SJSA1 (cell line): ENCODE measurements at regions not wholly inside any gene's neighbourhood (a gene's known extent, or its start where the extent isn't known, plus 50 kb on each side); places are given as distances from the start of the nearest gene placed in this dataset.

Experiments used
- DNase-seq, 2 experiments: peaks; one replicate each; pipeline ENCODE4 v3.0.0-alpha.2; 2015 to 2020; ENCODE audit warnings: low spot score in 2 of 2, low read depth in 1 of 2
- H3K27ac ChIP-seq: fragments of 250-450 bp; sonication (Bioruptor Pico); 2 replicates; pipeline ENCODE4 v1.5.1; 2020; ENCODE audit warnings: mild to moderate bottlenecking, moderate library complexity
- H3K27me3 ChIP-seq: fragments of 250-450 bp; sonication (Bioruptor Pico); replicated peaks from 2 replicates; pipeline ENCODE4 v1.5.1; 2020; ENCODE audit warnings: mild to moderate bottlenecking, moderate library complexity
- H3K36me3 ChIP-seq: fragments of 250-450 bp; sonication (Bioruptor Pico); 2 replicates; pipeline ENCODE4 v1.5.1; 2020; ENCODE audit warnings: mild to moderate bottlenecking
- H3K4me1 ChIP-seq: fragments of 250-450 bp; sonication (Bioruptor Pico); replicated peaks from 2 replicates; pipeline ENCODE4 v1.6.1; 2021; ENCODE audit warnings: mild to moderate bottlenecking
- H3K4me3 ChIP-seq: fragments of 250-450 bp; sonication (Bioruptor Pico); 2 replicates; pipeline ENCODE4 v1.5.1; 2020; ENCODE audit warnings: mild to moderate bottlenecking
- H3K9me3 ChIP-seq: fragments of 250-450 bp; sonication (Bioruptor Pico); replicated peaks from 2 replicates; pipeline ENCODE4 v1.5.1; 2020; ENCODE audit warnings: mild to moderate bottlenecking

DNA sequence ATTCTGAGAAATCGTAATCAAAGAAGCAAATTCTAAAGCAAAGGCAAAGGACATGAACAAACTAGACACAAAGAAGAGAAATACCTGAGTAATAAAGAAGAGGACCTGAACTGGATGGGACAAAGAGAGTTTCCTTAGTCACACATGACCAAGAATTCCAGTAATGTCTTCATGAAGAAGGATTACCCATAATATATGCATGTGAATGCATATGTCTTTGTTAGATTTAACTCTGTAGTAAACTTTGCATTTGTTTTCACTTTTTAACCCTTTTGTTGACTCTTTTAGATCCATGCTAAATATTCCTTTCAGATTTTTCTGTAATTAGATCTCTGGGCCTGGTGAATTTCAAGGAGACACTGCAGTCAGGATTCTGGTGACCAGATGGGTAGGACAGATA is 279.8 kb downstream of the ARRDC4 start:
- Histone ChIP-seq H3K9me3 (no peaks in the 10 kb centered on the region; the same call in 1 of the 2 replicates), H3K36me3 (no peaks in the 10 kb centered on the region), H3K4me1 (no peaks in the 10 kb centered on the region), H3K27ac (no peak overlapping the region), H3K4me3 (no peak overlapping the region), H3K27me3 (no peaks in the 10 kb centered on the region)
- DNase-seq: no peak

GRCh38 chr15:98241032-98241554 is 280.6 kb downstream of the ARRDC4 start:
- H3K27ac ChIP-seq: no peak overlapping the region
- no peak for DNase-seq

DNA sequence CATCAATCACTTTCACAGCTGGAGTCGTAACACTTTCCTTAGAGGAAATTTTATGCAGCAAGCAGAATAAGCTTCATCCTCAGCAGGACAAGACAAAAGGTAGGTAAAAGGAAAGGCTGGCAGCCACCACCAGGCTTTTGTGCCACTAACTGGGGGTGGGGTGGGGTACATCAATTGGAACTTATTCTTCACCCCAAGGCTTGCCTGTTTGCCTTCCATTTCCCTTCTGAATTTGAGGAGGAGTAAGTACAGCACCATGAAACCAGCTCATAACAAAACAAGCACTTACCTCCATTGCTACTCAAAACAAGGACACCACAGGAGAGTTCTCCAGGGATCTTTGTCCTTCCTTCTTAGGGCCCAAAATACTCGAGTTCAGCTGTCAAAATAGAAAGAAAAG is 296.8 kb downstream of the ARRDC4 start:
- no peaks in the 10 kb centered on the region for H3K9me3 ChIP-seq
- no peaks in the 10 kb centered on the region for H3K36me3 ChIP-seq
- DNase-seq: no peak
- H3K27me3 ChIP-seq: no peaks in the 10 kb centered on the region
- no peak overlapping the region for H3K4me3 ChIP-seq
- H3K27ac ChIP-seq: no peak overlapping the region
- H3K4me1 ChIP-seq: no peaks in the 10 kb centered on the region

More at GRCh38 chr15:98241032-98241554, 280.6 kb downstream of the ARRDC4 start:
- Histone ChIP-seq H3K4me3 (no peak overlapping the region), H3K36me3 (no peaks in the 10 kb centered on the region), H3K4me1 (no peaks in the 10 kb centered on the region), H3K9me3 (no peaks in the 10 kb centered on the region; the same call in 1 of the 2 replicates), H3K27me3 (no peaks in the 10 kb centered on the region)

- DNase-seq: no peak
- Histone ChIP-seq H3K27me3 (no peaks in the 10 kb centered on the region), H3K9me3 (no peaks in the 10 kb centered on the region), H3K36me3 (no peaks in the 10 kb centered on the region), H3K4me1 (no peaks in the 10 kb centered on the region), H3K4me3 (no peak overlapping the region), H3K27ac (no peak overlapping the region)
Measured at GRCh38 chr15:98263787-98264186, 303.3 kb downstream of the ARRDC4 start.

DNA sequence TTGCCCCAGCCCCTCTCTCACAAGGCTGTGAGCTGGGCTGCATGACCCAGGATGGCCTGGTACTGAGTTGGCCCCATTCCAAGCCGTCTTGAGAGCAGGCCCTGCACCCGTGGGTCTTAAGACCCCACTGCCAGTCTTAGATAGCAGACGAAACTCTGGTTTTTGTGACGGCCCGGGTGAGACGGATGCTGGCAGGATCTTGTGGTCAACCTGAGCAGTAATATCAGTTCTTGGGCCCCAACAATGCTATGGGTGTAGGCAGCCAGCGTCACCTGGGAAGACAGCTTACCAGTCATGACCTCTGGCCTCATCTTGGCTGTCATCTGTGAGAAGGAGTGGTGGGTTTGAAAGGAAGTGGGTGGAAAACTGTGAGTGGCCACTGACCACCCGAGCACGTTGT is 305.8 kb downstream of the ARRDC4 start:
- no peak overlapping the region for H3K27ac ChIP-seq
- no peaks in the 10 kb centered on the region for H3K27me3 ChIP-seq
- H3K4me3 ChIP-seq: no peak overlapping the region
- no peaks in the 10 kb centered on the region for H3K9me3 ChIP-seq
- H3K36me3 ChIP-seq: no peaks in the 10 kb centered on the region
- no peak for DNase-seq
- H3K4me1 ChIP-seq: no peaks in the 10 kb centered on the region

DNA sequence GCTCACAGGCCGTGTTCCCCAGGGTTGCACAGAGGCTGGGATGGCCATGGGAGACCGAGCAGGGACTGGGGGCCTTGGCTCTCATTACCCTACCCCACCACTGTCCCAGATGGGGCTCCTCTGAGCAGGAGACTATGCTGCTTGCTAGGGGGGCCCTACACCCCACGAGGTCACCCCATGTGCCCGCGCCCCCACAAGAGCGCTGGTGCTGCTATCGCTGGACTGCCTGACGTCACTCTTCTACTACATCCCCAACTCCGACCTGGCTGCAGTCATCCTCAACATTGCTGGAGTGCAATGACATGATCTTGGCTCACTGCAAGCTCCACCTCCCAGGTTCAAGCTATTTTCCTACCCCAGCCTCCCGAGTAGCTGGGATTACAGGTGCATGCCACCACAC is 307.7 kb downstream of the ARRDC4 start:
- no peaks in the 10 kb centered on the region for H3K36me3 ChIP-seq

DNA sequence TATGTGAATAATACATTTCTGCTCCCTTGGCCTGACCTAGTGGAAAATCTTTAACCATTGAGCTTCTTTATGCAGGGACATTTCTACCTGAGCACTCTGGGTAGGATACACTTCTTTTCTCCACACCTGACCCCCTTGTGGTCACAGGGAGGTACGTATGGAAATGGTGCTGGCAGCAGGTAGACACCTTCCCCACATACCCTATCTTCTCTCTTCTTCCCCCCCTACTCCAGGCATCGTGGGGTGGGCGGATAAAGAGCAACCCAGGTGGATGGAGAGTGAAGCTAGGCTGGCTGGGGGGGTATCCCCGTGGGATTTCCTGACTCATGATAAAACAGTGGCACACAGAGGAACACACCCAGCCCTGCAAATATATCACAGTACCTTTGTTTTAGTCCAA is 312.1 kb downstream of the ARRDC4 start:
- Histone ChIP-seq H3K27me3 (no peaks in the 10 kb centered on the region), H3K9me3 (no peaks in the 10 kb centered on the region), H3K36me3 (no peaks in the 10 kb centered on the region), H3K4me1 (no peaks in the 10 kb centered on the region), H3K4me3 (no peak overlapping the region), H3K27ac (no peak overlapping the region)
- DNase-seq: no peak

More for the DNA sequence above, 307.7 kb downstream of the ARRDC4 start:
- no peak overlapping the region for H3K4me3 ChIP-seq
- no peak overlapping the region for H3K27ac ChIP-seq
- no peaks in the 10 kb centered on the region for H3K27me3 ChIP-seq
- H3K9me3 ChIP-seq: no peaks in the 10 kb centered on the region
- no peak for DNase-seq
- no peaks in the 10 kb centered on the region for H3K4me1 ChIP-seq

- Histone ChIP-seq H3K9me3 (no peaks in the 10 kb centered on the region), H3K27ac (no peak overlapping the region), H3K36me3 (no peaks in the 10 kb centered on the region), H3K4me1 (no peaks in the 10 kb centered on the region), H3K27me3 (peaks cover 3% of the 10 kb centered on the region; the same call in 1 of the 2 replicates), H3K4me3 (no peak overlapping the region)
- no peak for DNase-seq
Measured at GRCh38 chr15:98276018-98276417, 315.5 kb downstream of the ARRDC4 start.

GRCh38 chr15:98277602-98278001 is 317.1 kb downstream of the ARRDC4 start:
- DNase-seq: no peak
- no peaks in the 10 kb centered on the region for H3K4me1 ChIP-seq

DNA sequence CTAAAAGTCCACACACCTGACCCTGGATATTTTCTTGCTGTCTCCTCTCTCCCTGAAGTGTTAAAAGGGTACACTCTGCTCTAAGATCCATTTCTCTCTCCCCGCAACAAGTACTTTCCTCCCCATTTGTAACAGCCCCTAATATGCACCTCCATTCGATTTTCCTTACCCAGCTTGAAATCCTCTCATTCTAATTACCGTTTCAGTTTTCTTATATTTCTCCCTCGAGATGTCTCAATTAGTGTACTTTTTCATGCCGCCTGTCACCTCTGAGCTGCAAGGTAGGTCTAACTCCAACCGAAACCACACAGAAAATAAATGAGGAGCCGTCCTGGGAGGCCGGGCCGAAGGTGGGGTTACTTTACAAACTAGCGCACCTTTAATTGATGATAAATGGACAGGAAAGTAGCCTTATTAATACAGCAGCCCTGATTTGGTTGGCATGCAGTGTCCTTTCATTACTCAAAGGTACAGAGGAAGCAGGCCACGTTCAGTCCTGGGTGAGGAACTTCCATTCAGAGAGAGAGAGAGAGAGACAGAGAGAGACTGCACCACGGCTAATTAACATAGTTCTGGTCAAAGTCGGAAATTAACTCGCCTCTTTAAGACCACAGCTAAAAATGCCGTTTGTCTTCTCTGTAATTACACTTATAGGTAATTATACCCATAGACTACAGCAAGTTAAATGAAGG is 319.9 kb downstream of the ARRDC4 start:
- H3K27ac ChIP-seq: no peak overlapping the region
- H3K9me3 ChIP-seq: no peaks in the 10 kb centered on the region
- H3K4me1 ChIP-seq: no peaks in the 10 kb centered on the region
- H3K27me3 ChIP-seq: peaks cover 7% of the 10 kb centered on the region; the same call in 1 of the 2 replicates
- DNase-seq: no peak
- H3K4me3 ChIP-seq: no peak overlapping the region
- no peaks in the 10 kb centered on the region for H3K36me3 ChIP-seq

More at GRCh38 chr15:98277602-98278001, 317.1 kb downstream of the ARRDC4 start:
- no peaks in the 10 kb centered on the region for H3K9me3 ChIP-seq
- no peak overlapping the region for H3K27ac ChIP-seq
- no peaks in the 10 kb centered on the region for H3K36me3 ChIP-seq
- no peak overlapping the region for H3K4me3 ChIP-seq
- peaks cover 5% of the 10 kb centered on the region; the same call in 1 of the 2 replicates for H3K27me3 ChIP-seq

DNA sequence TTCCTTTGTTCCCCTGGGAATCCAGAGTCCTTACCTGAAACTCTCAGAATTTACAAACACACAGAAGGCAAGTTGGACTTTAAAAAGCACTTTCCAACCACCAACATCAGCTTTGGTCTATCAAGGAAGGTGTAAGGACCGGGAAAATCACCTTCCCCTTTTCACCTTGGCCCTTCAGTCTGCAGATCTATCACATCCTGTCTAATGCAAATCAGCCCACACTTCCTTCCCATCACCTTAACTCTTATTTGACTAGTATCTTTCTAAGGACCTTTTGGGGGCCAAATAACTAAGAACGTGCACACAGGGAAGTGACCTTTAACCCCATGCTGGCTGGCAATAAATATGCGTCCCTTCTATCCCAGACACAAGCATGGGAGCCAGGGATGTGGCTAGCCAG is 320.6 kb downstream of the ARRDC4 start:
- Histone ChIP-seq H3K4me3 (no peak overlapping the region), H3K9me3 (no peaks in the 10 kb centered on the region), H3K27ac (no peak overlapping the region), H3K27me3 (peaks cover 7% of the 10 kb centered on the region; the same call in 1 of the 2 replicates), H3K36me3 (no peaks in the 10 kb centered on the region), H3K4me1 (no peaks in the 10 kb centered on the region)
- no peak for DNase-seq

DNA sequence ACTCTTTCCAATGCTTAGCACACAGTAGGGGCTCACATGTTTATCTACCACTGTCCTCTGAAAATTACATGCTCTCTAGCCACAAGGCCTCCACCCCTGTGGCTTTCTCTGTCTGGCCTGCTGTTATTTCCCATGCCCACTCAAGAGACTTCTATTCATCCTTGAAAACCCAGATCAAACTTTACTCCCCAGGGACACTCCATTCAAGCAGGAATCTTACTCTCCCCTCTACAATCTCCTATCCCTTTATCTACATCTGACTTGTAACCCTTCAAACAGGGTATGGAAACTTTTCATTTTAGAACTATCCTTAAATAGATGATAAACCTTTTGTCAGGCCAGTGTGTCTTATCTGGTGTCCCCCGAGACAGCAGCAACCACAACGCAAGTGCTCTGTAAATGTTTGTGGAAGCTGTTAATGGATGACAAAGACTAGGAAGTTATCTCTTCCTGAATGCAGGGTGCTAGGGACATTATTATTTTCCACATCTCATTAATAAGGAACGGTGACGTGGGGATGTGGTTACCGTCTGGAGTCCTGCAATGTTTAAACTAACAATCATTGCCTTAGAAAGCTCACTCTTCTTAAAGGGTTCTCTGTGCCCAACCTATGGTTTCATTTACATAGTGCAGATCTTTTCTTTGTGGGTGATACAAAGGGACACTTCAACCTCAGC is 322.3 kb downstream of the ARRDC4 start:
- H3K27me3 ChIP-seq: peaks cover 12% of the 10 kb centered on the region
- H3K4me1 ChIP-seq: no peaks in the 10 kb centered on the region
- H3K27ac ChIP-seq: no peak overlapping the region
- H3K9me3 ChIP-seq: no peaks in the 10 kb centered on the region
- no peaks in the 10 kb centered on the region for H3K36me3 ChIP-seq
- no peak overlapping the region for H3K4me3 ChIP-seq
- DNase-seq: no peak

DNA sequence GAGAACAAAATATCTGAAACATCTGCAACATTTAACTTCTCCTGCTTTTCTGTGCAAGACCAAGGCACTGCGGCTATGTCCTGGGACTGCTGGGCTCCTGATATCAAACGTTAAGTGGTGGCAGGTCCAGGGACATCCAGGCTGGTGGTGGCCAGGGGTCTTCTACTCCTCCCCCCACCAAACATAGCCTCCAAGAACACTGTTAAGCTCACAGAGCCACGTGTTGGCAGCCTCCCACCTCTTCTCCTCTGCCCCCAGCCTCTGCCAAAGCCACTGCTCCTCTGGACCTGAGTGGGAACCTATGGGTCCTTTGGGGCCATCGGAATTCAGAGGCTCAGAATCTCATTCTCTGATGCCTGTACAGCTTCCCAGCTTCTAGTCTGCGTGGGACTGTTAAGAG is 325.7 kb downstream of the ARRDC4 start:
- no peak overlapping the region for H3K27ac ChIP-seq
- peaks cover 11% of the 10 kb centered on the region for H3K27me3 ChIP-seq
- no peaks in the 10 kb centered on the region for H3K36me3 ChIP-seq
- no peaks in the 10 kb centered on the region for H3K9me3 ChIP-seq
- no peak overlapping the region for H3K4me3 ChIP-seq
- no peaks in the 10 kb centered on the region for H3K4me1 ChIP-seq
- no peak for DNase-seq

DNA sequence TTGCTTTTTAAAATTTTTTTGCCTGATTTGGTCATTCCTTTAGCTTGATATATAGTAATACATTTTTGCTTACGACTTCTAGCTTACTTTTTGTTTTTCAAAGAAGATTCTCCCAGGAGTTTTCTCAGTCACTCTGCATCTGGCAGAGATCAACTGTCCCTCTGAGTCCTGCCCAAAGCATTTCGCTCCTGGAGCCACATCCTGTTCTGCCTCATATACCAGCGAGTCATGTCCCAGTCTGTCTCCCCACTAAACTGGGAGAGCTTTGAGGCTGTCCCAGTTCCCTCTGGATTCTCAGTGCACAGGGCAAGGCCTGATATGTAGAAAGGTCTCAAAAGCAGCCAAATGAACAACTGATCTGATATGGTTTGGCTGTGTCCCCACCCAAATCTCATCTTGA is 326.3 kb downstream of the ARRDC4 start:
- Histone ChIP-seq H3K9me3 (no peaks in the 10 kb centered on the region), H3K27ac (no peak overlapping the region), H3K36me3 (no peaks in the 10 kb centered on the region), H3K4me3 (no peak overlapping the region), H3K27me3 (peaks cover 11% of the 10 kb centered on the region), H3K4me1 (no peaks in the 10 kb centered on the region)
- no peak for DNase-seq
